NOMO-1 treated with dmso at 0.1 percent for 144 hours (cell line): ENCODE measurements at regions not wholly inside any gene's neighbourhood (a gene's known extent, or its start where the extent isn't known, plus 50 kb on each side); places are given as distances from the start of the nearest gene placed in this dataset.

Source experiments
- DNase-seq: peaks from one replicate; lab custom pipeline; 2025; ENCODE audit not compliant: unreplicated experiment; lab: John Stamatoyannopoulos, UW

- no peak for DNase-seq
Observed at GRCh38 chr2:66843847-66844246, 408.9 kb downstream of the MEIS1 start.

GRCh38 chr2:66845307-66845706, 410.4 kb downstream of the MEIS1 start:
- no peak for DNase-seq

- DNase-seq: no peak
Observed at GRCh38 chr2:66846887-66847286, 412.0 kb downstream of the MEIS1 start.

- no peak for DNase-seq
Observed at GRCh38 chr2:66849153-66849755, 414.3 kb downstream of the MEIS1 start.

GRCh38 chr2:66850376-66850775, 415.5 kb downstream of the MEIS1 start:
- no peak for DNase-seq

GRCh38 chr2:66851449-66851872, 416.5 kb downstream of the MEIS1 start:
- DNase-seq: no peak

GRCh38 chr2:66852953-66853352, 418.0 kb downstream of the MEIS1 start:
- DNase-seq: no peak

GRCh38 chr2:66853585-66853984, 418.7 kb downstream of the MEIS1 start:
- no peak for DNase-seq

GRCh38 chr2:66854298-66854697, 419.4 kb downstream of the MEIS1 start:
- no peak for DNase-seq

DNA sequence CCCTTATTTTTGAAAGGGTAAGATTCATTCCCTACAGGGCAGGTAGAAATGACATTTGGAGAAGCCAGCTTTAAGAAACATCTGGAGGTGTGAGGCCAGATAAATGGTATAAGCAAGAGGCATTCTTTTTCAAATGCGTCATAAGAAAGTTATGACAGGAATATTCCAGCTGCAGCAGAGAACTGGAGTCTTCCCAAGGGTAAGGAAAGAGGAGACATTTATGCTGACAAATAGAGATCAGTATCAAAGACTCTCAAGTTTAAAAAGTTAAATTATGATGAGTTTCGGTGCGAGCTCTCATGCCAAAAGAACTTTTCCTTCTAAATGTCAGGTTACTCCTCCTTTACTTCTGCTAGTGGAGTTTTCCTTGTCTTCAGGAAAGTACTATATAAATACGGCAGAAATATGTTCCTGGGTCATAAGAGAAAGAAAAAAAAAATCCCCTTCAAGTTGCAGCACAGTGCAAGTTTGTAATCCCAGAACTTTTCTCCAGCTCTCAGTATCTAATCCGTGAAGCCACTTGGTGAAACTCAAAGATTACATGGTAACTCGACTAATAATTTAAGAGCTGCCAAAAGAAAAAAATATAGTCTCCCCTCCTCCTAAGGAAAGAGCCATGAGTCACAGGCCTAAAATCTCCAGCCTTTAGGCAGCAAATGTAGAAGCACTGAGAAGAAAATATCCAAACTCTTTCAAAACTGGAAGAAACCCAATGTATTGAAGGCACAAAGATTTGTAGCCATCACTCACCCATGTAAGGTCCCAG, 428.1 kb downstream of the MEIS1 start:
- DNase-seq: no peak

- no peak for DNase-seq
Observed at GRCh38 chr2:66865161-66865560, 430.2 kb downstream of the MEIS1 start.

GRCh38 chr2:66866331-66867062, 431.6 kb downstream of the MEIS1 start:
- no peak for DNase-seq

- no peak for DNase-seq
Observed at GRCh38 chr2:66867063-66867441, 432.1 kb downstream of the MEIS1 start.

- DNase-seq: no peak
Observed at GRCh38 chr2:66869076-66869475, 434.2 kb downstream of the MEIS1 start.

GRCh38 chr2:66872081-66872985, 437.4 kb downstream of the MEIS1 start:
- no peak for DNase-seq

- DNase-seq: no peak
Observed at GRCh38 chr2:66872986-66873754, 438.2 kb downstream of the MEIS1 start.

- no peak for DNase-seq
Observed at GRCh38 chr2:66874411-66874810, 439.5 kb downstream of the MEIS1 start.

- DNase-seq: no peak
Observed at GRCh38 chr2:66875941-66876462, 441.1 kb downstream of the MEIS1 start.

DNA sequence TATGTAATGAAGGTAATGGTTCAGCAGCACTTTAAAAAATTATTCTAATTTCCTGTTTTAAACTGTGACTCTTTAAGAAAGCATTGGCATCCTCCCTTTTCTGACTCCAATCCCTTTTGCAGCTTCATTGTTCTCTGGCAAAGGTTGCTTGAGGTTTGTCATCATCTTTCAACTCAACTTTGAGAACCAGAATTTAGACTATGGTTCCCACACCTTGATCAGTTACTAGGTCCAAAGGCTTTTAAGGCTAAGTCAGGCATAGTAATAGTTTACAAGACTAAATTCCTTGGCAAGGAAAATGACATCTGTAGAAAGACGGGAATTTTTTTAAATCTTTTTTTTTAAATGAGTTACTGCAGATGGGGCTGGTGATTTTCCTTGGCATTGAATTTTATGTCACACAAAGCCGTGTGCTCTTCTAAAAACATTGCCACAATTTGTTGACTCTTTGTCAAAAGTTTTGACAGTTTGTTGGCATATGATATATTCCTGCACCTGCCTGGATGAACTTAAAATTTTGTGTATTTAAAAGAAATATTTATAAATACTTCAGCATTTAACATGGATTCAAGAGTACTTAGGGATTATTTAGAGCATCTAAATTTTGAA, 451.0 kb downstream of the MEIS1 start:
- no peak for DNase-seq

- no peak for DNase-seq
Observed at GRCh38 chr2:66888246-66888645, 453.3 kb downstream of the MEIS1 start.
